HL-60 (cell line): ENCODE measurements at regions not wholly inside any gene's neighbourhood (a gene's known extent, or its start where the extent isn't known, plus 50 kb on each side); places are given as distances from the start of the nearest gene placed in this dataset.

Source experiments
- DNase-seq, 2 experiments: peaks; one replicate each; pipeline ENCODE4 v3.0.0-alpha.2; 2010 to 2020; ENCODE audit warnings: low read depth in 1 of 2, low spot score in 1 of 2
- H3K27ac ChIP-seq: fragments of 250-450 bp; sonication (Bioruptor Pico); replicated peaks from 2 replicates; pipeline ENCODE4 v1.5.1; 2020; ENCODE audit warnings: mild to moderate bottlenecking, moderate library complexity
- H3K27me3 ChIP-seq: fragments of 250-450 bp; sonication (Bioruptor Pico); 2 replicates; pipeline ENCODE4 v1.5.1; 2021; ENCODE audit warnings: mild to moderate bottlenecking, moderate library complexity; ENCODE audit not compliant: insufficient read depth, poor library complexity, severe bottlenecking
- H3K4me3 ChIP-seq: replicated peaks from 2 replicates; pipeline ENCODE4 v1.5.1; 2011; ENCODE audit warnings: mild to moderate bottlenecking, control low read depth, low read length; ENCODE audit not compliant: insufficient read depth
- GABPA ChIP-seq: IDR thresholded peaks from 2 replicates; pipeline ENCODE4 v1.6.1; 2012; ENCODE audit warnings: low read depth
- POLR2AphosphoS5 ChIP-seq: IDR thresholded peaks from 2 replicates; pipeline ENCODE4 v1.6.1; 2012; ENCODE audit warnings: low read depth
- SPI1 ChIP-seq: IDR thresholded peaks from 2 replicates; pipeline ENCODE4 v1.6.1; 2012; ENCODE audit warnings: low read depth, mild to moderate bottlenecking, borderline replicate concordance
- TF ChIP-seq, protein P1 (sequence below): IDR thresholded peaks from 2 replicates; pipeline ENCODE4 v1.6.1; 2012; ENCODE audit warnings: low read depth; ENCODE audit not compliant: insufficient replicate concordance
- TF ChIP-seq, protein P2 (sequence below): IDR thresholded peaks from one replicate; pipeline ENCODE4 v1.5.1; 2011; ENCODE audit warnings: low read length, control low read depth, inconsistent platforms; ENCODE audit not compliant: insufficient read depth

DNA sequence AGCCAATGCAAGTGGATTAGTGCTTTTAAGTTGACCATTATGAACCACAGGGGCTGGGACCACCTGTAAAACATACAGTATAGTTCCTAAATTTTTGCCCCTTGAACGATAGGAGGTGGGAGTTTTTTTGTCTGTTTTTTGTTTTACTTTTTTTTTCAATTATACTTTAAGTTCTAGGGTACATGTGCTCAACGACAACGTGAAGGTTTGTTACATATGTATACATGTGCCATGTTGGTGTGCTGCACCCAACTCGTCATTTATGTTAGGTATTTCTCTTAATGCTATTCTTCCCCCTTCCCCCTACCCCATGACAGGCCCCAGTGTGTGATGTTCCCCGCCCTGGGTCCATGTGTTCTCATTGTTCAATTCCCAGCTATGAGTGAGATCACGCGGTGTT, 1797.9 kb upstream of the PIK3C3 start:
- H3K27me3 ChIP-seq, result no peaks in the 10 kb centered on the region
- no peak for DNase-seq
- TF ChIP-seq, protein P1, sequence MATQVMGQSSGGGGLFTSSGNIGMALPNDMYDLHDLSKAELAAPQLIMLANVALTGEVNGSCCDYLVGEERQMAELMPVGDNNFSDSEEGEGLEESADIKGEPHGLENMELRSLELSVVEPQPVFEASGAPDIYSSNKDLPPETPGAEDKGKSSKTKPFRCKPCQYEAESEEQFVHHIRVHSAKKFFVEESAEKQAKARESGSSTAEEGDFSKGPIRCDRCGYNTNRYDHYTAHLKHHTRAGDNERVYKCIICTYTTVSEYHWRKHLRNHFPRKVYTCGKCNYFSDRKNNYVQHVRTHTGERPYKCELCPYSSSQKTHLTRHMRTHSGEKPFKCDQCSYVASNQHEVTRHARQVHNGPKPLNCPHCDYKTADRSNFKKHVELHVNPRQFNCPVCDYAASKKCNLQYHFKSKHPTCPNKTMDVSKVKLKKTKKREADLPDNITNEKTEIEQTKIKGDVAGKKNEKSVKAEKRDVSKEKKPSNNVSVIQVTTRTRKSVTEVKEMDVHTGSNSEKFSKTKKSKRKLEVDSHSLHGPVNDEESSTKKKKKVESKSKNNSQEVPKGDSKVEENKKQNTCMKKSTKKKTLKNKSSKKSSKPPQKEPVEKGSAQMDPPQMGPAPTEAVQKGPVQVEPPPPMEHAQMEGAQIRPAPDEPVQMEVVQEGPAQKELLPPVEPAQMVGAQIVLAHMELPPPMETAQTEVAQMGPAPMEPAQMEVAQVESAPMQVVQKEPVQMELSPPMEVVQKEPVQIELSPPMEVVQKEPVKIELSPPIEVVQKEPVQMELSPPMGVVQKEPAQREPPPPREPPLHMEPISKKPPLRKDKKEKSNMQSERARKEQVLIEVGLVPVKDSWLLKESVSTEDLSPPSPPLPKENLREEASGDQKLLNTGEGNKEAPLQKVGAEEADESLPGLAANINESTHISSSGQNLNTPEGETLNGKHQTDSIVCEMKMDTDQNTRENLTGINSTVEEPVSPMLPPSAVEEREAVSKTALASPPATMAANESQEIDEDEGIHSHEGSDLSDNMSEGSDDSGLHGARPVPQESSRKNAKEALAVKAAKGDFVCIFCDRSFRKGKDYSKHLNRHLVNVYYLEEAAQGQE, result no peak
- TF ChIP-seq GABPA (no peak), SPI1 (no peak), POLR2AphosphoS5 (no peak)
- TF ChIP-seq, protein P2, sequence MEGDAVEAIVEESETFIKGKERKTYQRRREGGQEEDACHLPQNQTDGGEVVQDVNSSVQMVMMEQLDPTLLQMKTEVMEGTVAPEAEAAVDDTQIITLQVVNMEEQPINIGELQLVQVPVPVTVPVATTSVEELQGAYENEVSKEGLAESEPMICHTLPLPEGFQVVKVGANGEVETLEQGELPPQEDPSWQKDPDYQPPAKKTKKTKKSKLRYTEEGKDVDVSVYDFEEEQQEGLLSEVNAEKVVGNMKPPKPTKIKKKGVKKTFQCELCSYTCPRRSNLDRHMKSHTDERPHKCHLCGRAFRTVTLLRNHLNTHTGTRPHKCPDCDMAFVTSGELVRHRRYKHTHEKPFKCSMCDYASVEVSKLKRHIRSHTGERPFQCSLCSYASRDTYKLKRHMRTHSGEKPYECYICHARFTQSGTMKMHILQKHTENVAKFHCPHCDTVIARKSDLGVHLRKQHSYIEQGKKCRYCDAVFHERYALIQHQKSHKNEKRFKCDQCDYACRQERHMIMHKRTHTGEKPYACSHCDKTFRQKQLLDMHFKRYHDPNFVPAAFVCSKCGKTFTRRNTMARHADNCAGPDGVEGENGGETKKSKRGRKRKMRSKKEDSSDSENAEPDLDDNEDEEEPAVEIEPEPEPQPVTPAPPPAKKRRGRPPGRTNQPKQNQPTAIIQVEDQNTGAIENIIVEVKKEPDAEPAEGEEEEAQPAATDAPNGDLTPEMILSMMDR, result no peak
- H3K4me3 ChIP-seq, result no peak overlapping the region
- no peak overlapping the region for H3K27ac ChIP-seq

DNA sequence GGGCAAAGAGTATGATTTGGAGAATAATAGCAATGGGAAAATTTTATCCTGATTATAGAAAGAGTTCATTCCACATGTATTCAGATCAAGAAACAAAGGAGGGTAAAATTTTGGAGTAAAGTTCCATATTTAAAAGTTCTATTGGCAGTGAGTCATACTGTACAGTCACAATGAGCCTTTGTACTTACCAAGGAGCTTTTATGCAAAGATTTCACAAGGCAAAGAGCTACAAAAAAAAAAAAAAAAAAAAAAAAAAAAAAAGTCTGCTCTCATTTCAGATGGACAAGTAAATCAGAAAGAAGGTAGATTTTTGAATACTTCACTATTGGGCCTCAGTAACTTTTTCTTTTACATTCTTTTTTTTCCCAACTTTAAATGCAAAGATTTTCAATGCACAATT, 1802.2 kb upstream of the PIK3C3 start:
- no peak overlapping the region for H3K27ac ChIP-seq
- H3K4me3 ChIP-seq, result no peak overlapping the region
- no peaks in the 10 kb centered on the region for H3K27me3 ChIP-seq
- no peak for DNase-seq
- no peak for TF ChIP-seq SPI1
- TF ChIP-seq, protein P1, result no peak
- TF ChIP-seq, protein P2, result no peak
- no peak for TF ChIP-seq POLR2AphosphoS5
- TF ChIP-seq GABPA, result no peak

DNA sequence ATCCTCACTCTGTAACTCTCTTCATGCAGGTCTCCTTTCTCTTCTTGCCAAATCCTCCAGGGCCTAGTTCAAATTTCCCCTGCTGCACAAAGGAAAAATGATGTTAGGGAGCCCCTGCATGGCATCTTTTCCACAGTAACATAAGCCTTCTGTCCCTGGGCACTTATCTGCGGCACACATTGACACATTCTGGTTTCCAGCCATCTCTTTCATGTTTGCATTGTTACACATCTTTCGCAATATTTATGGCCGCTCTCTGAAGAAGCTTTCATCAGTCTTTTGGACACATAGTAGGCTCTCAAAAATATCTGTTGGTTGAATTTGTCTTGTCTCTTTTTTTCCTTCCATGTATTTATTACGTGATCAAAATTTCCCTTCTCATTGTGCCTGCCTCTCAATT, 1806.1 kb upstream of the PIK3C3 start:
- no peak overlapping the region for H3K27ac ChIP-seq
- no peak for TF ChIP-seq SPI1
- TF ChIP-seq, protein P2, result no peak
- no peak for TF ChIP-seq POLR2AphosphoS5
- TF ChIP-seq, protein P1, result no peak
- no peak for TF ChIP-seq GABPA
- H3K4me3 ChIP-seq, result no peak overlapping the region
- no peaks in the 10 kb centered on the region for H3K27me3 ChIP-seq
- no peak for DNase-seq
